WERI-Rb-1 (cell line): ENCODE measurements at regions not wholly inside any gene's neighbourhood (a gene's known extent, or its start where the extent isn't known, plus 50 kb on each side); places are given as distances from the start of the nearest gene placed in this dataset.

Source experiments
- DNase-seq: peaks from one replicate; pipeline ENCODE4 v3.0.0-alpha.2; 2020
- H3K27ac ChIP-seq: fragments of 250-450 bp; sonication (Bioruptor Pico); 2 replicates; pipeline ENCODE4 v1.5.1; 2020; ENCODE audit warnings: mild to moderate bottlenecking, moderate library complexity
- H3K27me3 ChIP-seq: fragments of 250-450 bp; sonication (Bioruptor Pico); 2 replicates; pipeline ENCODE4 v1.5.1; 2021; ENCODE audit warnings: mild to moderate bottlenecking, low read depth, moderate library complexity; ENCODE audit not compliant: insufficient read depth, severe bottlenecking
- H3K36me3 ChIP-seq: fragments of 250-450 bp; sonication (Bioruptor Pico); 2 replicates; pipeline ENCODE4 v1.5.1; 2020; ENCODE audit warnings: mild to moderate bottlenecking, moderate library complexity
- H3K4me3 ChIP-seq: 2 replicates; pipeline ENCODE4 v1.5.1; 2011; ENCODE audit warnings: low read depth, mild to moderate bottlenecking, control low read depth, low read length
- H3K9me3 ChIP-seq: fragments of 250-450 bp; sonication (Bioruptor Pico); 2 replicates; pipeline ENCODE4 v1.5.1; 2021; ENCODE audit warnings: mild to moderate bottlenecking, moderate library complexity; ENCODE audit not compliant: severe bottlenecking
- CTCF ChIP-seq: IDR thresholded peaks from 2 replicates; pipeline ENCODE4 v1.5.1; 2011; ENCODE audit warnings: low read depth, mild to moderate bottlenecking, control low read depth, inconsistent platforms, low read length

- no peak for DNase-seq
- Histone ChIP-seq H3K36me3 (no peaks in the 10 kb centered on the region), H3K4me3 (no peak overlapping the region), H3K27ac (no peak overlapping the region), H3K9me3 (no peaks in the 10 kb centered on the region), H3K27me3 (peaks cover 4% of the 10 kb centered on the region)
- no peak for TF ChIP-seq CTCF
Observed at GRCh38 chr11:25862159-25862558, 469.8 kb upstream of the ANO3 start.

GRCh38 chr11:25863986-25864385 is 467.9 kb upstream of the ANO3 start:
- no peak overlapping the region for H3K27ac ChIP-seq
- H3K9me3 ChIP-seq, result no peaks in the 10 kb centered on the region
- H3K4me3 ChIP-seq, result no peak overlapping the region
- DNase-seq, result no peak
- no peak for TF ChIP-seq CTCF
- no peaks in the 10 kb centered on the region for H3K36me3 ChIP-seq
- peaks cover 4% of the 10 kb centered on the region for H3K27me3 ChIP-seq

GRCh38 chr11:25876456-25876965 is 455.4 kb upstream of the ANO3 start:
- Histone ChIP-seq H3K9me3 (no peaks in the 10 kb centered on the region), H3K4me3 (no peak overlapping the region), H3K27ac (no peak overlapping the region), H3K27me3 (peaks cover 5% of the 10 kb centered on the region), H3K36me3 (no peaks in the 10 kb centered on the region)
- TF ChIP-seq CTCF, result no peak
- DNase-seq, result no peak

GRCh38 chr11:25886036-25886435 is 445.9 kb upstream of the ANO3 start:
- H3K27ac ChIP-seq, result no peak overlapping the region
- no peaks in the 10 kb centered on the region for H3K27me3 ChIP-seq
- no peaks in the 10 kb centered on the region for H3K36me3 ChIP-seq
- H3K4me3 ChIP-seq, result no peak overlapping the region
- TF ChIP-seq CTCF, result no peak
- no peaks in the 10 kb centered on the region for H3K9me3 ChIP-seq
- no peak for DNase-seq

- DNase-seq, result no peak
- Histone ChIP-seq H3K27ac (no peak overlapping the region), H3K27me3 (no peaks in the 10 kb centered on the region), H3K36me3 (no peaks in the 10 kb centered on the region), H3K4me3 (no peak overlapping the region), H3K9me3 (no peaks in the 10 kb centered on the region)
- no peak for TF ChIP-seq CTCF
Observed at GRCh38 chr11:25890626-25891260, 441.2 kb upstream of the ANO3 start.

GRCh38 chr11:25891960-25892359 is 440.0 kb upstream of the ANO3 start:
- TF ChIP-seq CTCF, result no peak
- H3K36me3 ChIP-seq, result no peaks in the 10 kb centered on the region
- H3K4me3 ChIP-seq, result no peak overlapping the region
- DNase-seq, result no peak
- H3K9me3 ChIP-seq, result no peaks in the 10 kb centered on the region
- no peak overlapping the region for H3K27ac ChIP-seq
- H3K27me3 ChIP-seq, result no peaks in the 10 kb centered on the region
